ENCODE measurements at regions not wholly inside any gene's neighbourhood (a gene's known extent, or its start where the extent isn't known, plus 50 kb on each side); places are given as distances from the start of the nearest gene placed in this dataset.

GRCh38 chr1:72918940-72919339, 636.6 kb upstream of the NEGR1 start:
- DNase-seq = no peak

- DNase-seq = no peak
These were observed 635.6 kb upstream of the NEGR1 start for GRCh38 chr1:72917920-72918319.

GRCh38 chr1:72915581-72915980, 633.2 kb upstream of the NEGR1 start:
- no peak for DNase-seq

GRCh38 chr1:72911656-72912055, 629.3 kb upstream of the NEGR1 start:
- no peak for DNase-seq

GRCh38 chr1:72896256-72896655, 613.9 kb upstream of the NEGR1 start:
- DNase-seq = peak in 1 of 3 donors; percentile 4

GRCh38 chr1:72892461-72892860, 610.1 kb upstream of the NEGR1 start:
- no peak for DNase-seq

GRCh38 chr1:72891976-72892375, 609.6 kb upstream of the NEGR1 start:
- DNase-seq = no peak

- DNase-seq = peak in 1 of 3 donors; percentile 13
These were observed 603.5 kb upstream of the NEGR1 start for GRCh38 chr1:72885841-72886240.

- no peak for DNase-seq
These were observed 602.7 kb upstream of the NEGR1 start for GRCh38 chr1:72885017-72885416.

GRCh38 chr1:72869873-72870272, 587.5 kb upstream of the NEGR1 start:
- no peak for DNase-seq

GRCh38 chr1:72869441-72869840, 587.1 kb upstream of the NEGR1 start:
- no peak for DNase-seq

- DNase-seq = no peak
These were observed 569.3 kb upstream of the NEGR1 start for GRCh38 chr1:72851597-72851996.

- no peak for DNase-seq
These were observed 566.7 kb upstream of the NEGR1 start for GRCh38 chr1:72848997-72849396.

- no peak for DNase-seq
These were observed 565.3 kb upstream of the NEGR1 start for GRCh38 chr1:72847651-72848050.

GRCh38 chr1:72846476-72847278, 564.3 kb upstream of the NEGR1 start:
- DNase-seq = no peak

- DNase-seq = no peak
These were observed 563.6 kb upstream of the NEGR1 start for GRCh38 chr1:72845981-72846380.

- no peak for DNase-seq
These were observed 563.0 kb upstream of the NEGR1 start for GRCh38 chr1:72845381-72845780.

GRCh38 chr1:72837781-72838180, 555.4 kb upstream of the NEGR1 start:
- no peak for DNase-seq

- DNase-seq = no peak
These were observed 548.5 kb upstream of the NEGR1 start for GRCh38 chr1:72830606-72831390.

GRCh38 chr1:72827278-72827677, 544.9 kb upstream of the NEGR1 start:
- DNase-seq = peak; percentile 17 to 19 (median 18)

- DNase-seq = no peak
These were observed 522.2 kb upstream of the NEGR1 start for GRCh38 chr1:72804541-72804940.

GRCh38 chr1:72781038-72781437, 498.7 kb upstream of the NEGR1 start:
- DNase-seq = no peak

GRCh38 chr1:72780212-72780611, 497.9 kb upstream of the NEGR1 start:
- no peak for DNase-seq

GRCh38 chr1:72777918-72778317, 495.6 kb upstream of the NEGR1 start:
- no peak for DNase-seq
